Tibial nerve (tissue), 4 donors: ENCODE measurements at regions not wholly inside any gene's neighbourhood (a gene's known extent, or its start where the extent isn't known, plus 50 kb on each side); places are given as distances from the start of the nearest gene placed in this dataset.

Experiments
- DNase-seq, 2 donors: peaks; one replicate each; pipeline ENCODE4 v3.0.0-alpha.2; 2019; ENCODE audit warnings: low spot score in 2 of 2
- H3K27ac ChIP-seq, 4 donors: fragments of 200-600 bp; sonication (generic) in 3 of 4; one replicate each; pipeline ENCODE4 v1.5.1; 2017 to 2019; ENCODE audit warnings: mild to moderate bottlenecking in 1 of 4
- H3K27me3 ChIP-seq, 2 donors: fragments of 200-600 bp; sonication (generic) in 1 of 2; one replicate each; pipeline versions ENCODE4 v1.5.1 to v1.6.0; 2017 to 2019
- H3K36me3 ChIP-seq, 3 donors: fragments of 200-600 bp; sonication (generic); one replicate each; pipeline ENCODE4 v1.5.1; 2018 to 2019
- H3K4me1 ChIP-seq, 4 donors: fragments of 200-600 bp; sonication (generic) in 3 of 4; one replicate each; pipeline ENCODE4 v1.5.1; 2017 to 2019
- H3K4me3 ChIP-seq, 4 donors: fragments of 200-600 bp; sonication (generic) in 3 of 4; one replicate each; pipeline ENCODE4 v1.5.1; 2017 to 2019; ENCODE audit warnings: mild to moderate bottlenecking in 1 of 4, moderate library complexity in 1 of 4
- H3K9me3 ChIP-seq, 4 donors: fragments of 200-600 bp; sonication (generic) in 3 of 4; one replicate each; pipeline ENCODE4 v1.5.1; 2017 to 2019
- EP300 ChIP-seq, 2 donors: sonication (generic); formaldehyde crosslinking; IDR thresholded peaks; one replicate each; pipeline ENCODE4 v1.6.1; 2017; ENCODE audit warnings: antibody characterized with exemption in 2 of 2, mild to moderate bottlenecking in 1 of 2
- POLR2A ChIP-seq, 2 donors: fragments of 450-650 bp; IDR thresholded peaks; one replicate each; pipeline ENCODE4 v1.6.1; 2017; ENCODE audit warnings: antibody characterized with exemption in 2 of 2, mild to moderate bottlenecking in 2 of 2, moderate library complexity in 2 of 2
- WGBS, 2 donors: methylation state at CpG; one replicate each; pipeline ENCODE4 v1.1.5; 2018; 5-methylcytosine and 5-hydroxymethylcytosine counted together
- TF ChIP-seq, protein P1 (sequence below), 5 experiments: fragments of 200-600 bp in 3 of 5; fragments of 450-650 bp in 2 of 5; sonication (generic) in 3 of 5; IDR thresholded peaks; one replicate each; pipeline ENCODE4 v1.5.1; 2016 to 2019; ENCODE audit warnings: antibody characterized with exemption in 5 of 5, mild to moderate bottlenecking in 3 of 5, moderate library complexity in 2 of 5

DNA sequence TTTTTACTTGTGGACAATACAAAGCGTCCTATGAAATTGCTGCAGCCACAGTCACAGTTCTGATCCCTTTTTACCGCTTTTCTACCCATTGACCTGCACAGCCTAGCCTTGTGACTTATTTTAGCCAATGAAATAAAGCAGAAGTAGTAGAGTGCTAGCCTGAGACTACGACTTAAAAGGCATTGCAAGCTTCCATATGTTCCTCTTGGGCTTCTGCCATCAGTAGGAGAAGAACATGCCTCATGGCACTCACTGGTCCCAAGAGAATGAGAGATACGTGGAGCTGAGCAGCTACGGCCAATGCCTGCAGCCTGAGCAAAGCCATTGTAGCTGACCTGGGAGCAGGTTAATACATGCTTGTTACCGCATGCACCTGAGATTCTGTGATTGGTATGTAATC lies 416.6 kb upstream of the CLINT1 start:
- H3K9me3 ChIP-seq: peaks cover 0 to 1% (median 0%) of the 10 kb centered on the region in 4 donors

DNA sequence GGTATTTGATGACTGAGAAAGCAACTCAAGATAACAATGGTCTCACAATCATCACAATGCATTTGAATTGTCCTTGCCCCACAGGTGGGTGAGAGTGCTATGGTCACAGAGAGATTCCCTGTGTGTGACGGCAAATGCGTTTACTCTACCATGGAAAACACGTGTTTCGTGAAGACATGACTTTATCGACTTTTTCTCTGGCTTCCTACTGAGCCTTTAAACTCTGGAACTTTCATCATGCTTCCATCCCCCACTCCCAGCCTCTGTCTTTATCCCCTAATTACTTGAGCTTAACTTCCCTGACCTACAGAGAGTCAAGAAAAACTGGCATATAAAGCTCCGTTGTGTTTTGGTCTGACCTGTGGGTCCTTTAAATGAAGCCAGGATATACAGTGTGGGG lies 414.1 kb upstream of the CLINT1 start:
- H3K27me3 ChIP-seq: no peaks in the 10 kb centered on the region
- H3K36me3 ChIP-seq: no peaks in the 10 kb centered on the region
- no peak for TF ChIP-seq EP300 (IDR thresholded peaks at IDR 0.05)
- TF ChIP-seq POLR2A (IDR thresholded peaks at IDR 0.05): no peak
- TF ChIP-seq, protein P1, sequence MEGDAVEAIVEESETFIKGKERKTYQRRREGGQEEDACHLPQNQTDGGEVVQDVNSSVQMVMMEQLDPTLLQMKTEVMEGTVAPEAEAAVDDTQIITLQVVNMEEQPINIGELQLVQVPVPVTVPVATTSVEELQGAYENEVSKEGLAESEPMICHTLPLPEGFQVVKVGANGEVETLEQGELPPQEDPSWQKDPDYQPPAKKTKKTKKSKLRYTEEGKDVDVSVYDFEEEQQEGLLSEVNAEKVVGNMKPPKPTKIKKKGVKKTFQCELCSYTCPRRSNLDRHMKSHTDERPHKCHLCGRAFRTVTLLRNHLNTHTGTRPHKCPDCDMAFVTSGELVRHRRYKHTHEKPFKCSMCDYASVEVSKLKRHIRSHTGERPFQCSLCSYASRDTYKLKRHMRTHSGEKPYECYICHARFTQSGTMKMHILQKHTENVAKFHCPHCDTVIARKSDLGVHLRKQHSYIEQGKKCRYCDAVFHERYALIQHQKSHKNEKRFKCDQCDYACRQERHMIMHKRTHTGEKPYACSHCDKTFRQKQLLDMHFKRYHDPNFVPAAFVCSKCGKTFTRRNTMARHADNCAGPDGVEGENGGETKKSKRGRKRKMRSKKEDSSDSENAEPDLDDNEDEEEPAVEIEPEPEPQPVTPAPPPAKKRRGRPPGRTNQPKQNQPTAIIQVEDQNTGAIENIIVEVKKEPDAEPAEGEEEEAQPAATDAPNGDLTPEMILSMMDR (IDR thresholded peaks at IDR 0.05): no peak
- peaks cover 0 to 4% (median 0%) of the 10 kb centered on the region in 4 donors for H3K9me3 ChIP-seq
- no peak for DNase-seq
- no peaks in the 10 kb centered on the region for H3K4me1 ChIP-seq
- H3K27ac ChIP-seq: no peak overlapping the region
- 50 to 53% methylated on average over 6 of the region's 6 CpGs for WGBS, 2 donors
- no peak overlapping the region for H3K4me3 ChIP-seq

More for the DNA sequence above, 416.6 kb upstream of the CLINT1 start:
- no peak for DNase-seq
- TF ChIP-seq EP300 (IDR thresholded peaks at IDR 0.05): no peak
- TF ChIP-seq, protein P1 (IDR thresholded peaks at IDR 0.05): no peak
- no peak for TF ChIP-seq POLR2A (IDR thresholded peaks at IDR 0.05)
- no peak overlapping the region for H3K27ac ChIP-seq
- WGBS, 2 donors: 85 to 90% methylated on average over 6 of the region's 6 CpGs
- H3K36me3 ChIP-seq: no peaks in the 10 kb centered on the region
- H3K4me1 ChIP-seq: no peaks in the 10 kb centered on the region
- H3K4me3 ChIP-seq: no peak overlapping the region
- no peaks in the 10 kb centered on the region for H3K27me3 ChIP-seq

DNA sequence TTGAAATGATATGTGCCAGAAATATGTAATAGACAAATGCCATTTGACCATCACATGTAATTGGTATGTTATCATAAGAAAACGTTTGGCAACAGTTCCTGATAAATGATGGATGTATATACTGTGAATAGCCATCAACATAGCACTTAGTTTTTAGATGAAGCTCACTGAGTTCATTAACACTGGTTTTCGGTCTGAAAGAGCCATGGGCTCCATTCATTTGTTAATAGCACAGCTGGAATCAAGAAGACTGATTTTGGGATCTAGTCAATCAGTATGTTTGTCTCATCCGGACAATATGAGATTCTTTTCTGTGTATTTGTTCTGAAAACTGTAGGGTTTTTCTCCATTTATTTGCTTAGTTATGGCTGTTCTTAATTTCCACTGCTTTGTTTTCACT lies 413.5 kb upstream of the CLINT1 start:
- TF ChIP-seq, protein P1 (IDR thresholded peaks at IDR 0.05): no peak
- no peak for TF ChIP-seq POLR2A (IDR thresholded peaks at IDR 0.05)
- no peak for TF ChIP-seq EP300 (IDR thresholded peaks at IDR 0.05)
- H3K36me3 ChIP-seq: no peaks in the 10 kb centered on the region
- H3K27me3 ChIP-seq: no peaks in the 10 kb centered on the region
- no peak for DNase-seq
- H3K27ac ChIP-seq: no peak overlapping the region
- H3K4me1 ChIP-seq: no peaks in the 10 kb centered on the region
- H3K9me3 ChIP-seq: peaks cover 0 to 9% (median 0%) of the 10 kb centered on the region in 4 donors
- H3K4me3 ChIP-seq: no peak overlapping the region
- 54 to 55% methylated on average over 3 of the region's 3 CpGs for WGBS, 2 donors

DNA sequence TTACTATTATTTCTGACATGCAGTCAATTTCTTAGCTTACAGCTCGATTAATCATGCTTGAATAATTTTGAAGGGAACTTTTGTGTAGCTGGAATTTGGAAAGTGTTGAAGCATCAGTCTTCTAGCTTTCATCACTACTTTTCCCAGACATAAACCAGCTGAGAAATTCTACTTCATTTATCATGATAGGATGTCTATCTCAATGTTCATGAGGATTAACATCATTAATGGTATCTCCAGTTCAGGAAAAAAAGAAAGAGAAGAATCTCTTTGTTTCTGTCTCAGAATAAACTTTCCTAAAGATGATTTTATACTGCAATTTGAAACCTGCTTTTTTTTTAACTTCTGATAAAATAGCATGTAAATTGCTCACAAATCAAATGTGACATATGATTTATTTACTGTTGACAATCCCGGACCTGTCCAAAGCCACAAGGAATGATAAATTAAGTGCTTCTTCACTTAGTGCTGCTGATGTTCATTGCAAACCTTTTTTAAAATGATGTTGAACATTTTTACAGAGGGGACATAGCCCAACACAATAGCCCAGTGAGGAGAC lies 412.1 kb upstream of the CLINT1 start:
- Histone ChIP-seq H3K27me3 (no peaks in the 10 kb centered on the region), H3K9me3 (peaks cover 0 to 14% (median 0%) of the 10 kb centered on the region in 4 donors), H3K4me1 (no peaks in the 10 kb centered on the region), H3K27ac (no peak overlapping the region), H3K36me3 (no peaks in the 10 kb centered on the region), H3K4me3 (no peak overlapping the region)
- 80 to 82% methylated on average over 2 of the region's 2 CpGs for WGBS, 2 donors
- TF ChIP-seq EP300 (IDR thresholded peaks at IDR 0.05) (no peak), POLR2A (IDR thresholded peaks at IDR 0.05) (no peak)
- DNase-seq: no peak

DNA sequence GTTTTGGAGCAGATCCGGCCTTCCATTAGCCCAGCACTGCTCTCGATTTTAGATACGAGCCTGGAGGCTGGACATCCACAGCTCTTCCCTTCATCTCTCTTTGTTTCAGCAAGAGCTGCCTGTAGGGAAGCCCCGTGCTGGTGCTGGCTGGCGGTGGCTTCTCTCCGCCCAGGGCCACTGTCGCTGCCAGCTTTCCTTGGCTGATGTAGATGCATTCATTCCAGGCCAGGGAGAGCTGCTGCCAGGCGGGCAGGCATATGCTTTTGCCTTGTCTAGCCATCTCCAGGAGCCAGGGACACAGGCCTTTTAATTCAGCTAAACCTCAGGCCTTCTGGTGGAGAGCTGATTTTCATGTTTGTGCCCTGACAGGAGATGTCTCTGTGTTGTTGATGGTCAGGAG lies 409.3 kb upstream of the CLINT1 start:
- Histone ChIP-seq H3K4me3 (no peak overlapping the region), H3K27ac (no peak overlapping the region), H3K4me1 (no peaks in the 10 kb centered on the region), H3K27me3 (no peaks in the 10 kb centered on the region), H3K9me3 (peaks cover 0 to 14% (median 0%) of the 10 kb centered on the region in 4 donors), H3K36me3 (no peaks in the 10 kb centered on the region)
- no peak for DNase-seq
- TF ChIP-seq POLR2A (IDR thresholded peaks at IDR 0.05) (no peak), EP300 (IDR thresholded peaks at IDR 0.05) (no peak)
- TF ChIP-seq, protein P1 (IDR thresholded peaks at IDR 0.05): no peak
- WGBS, 2 donors: 88 to 94% methylated on average over 8 of the region's 8 CpGs
